Keratinocyte (primary cell): ENCODE measurements at regions not wholly inside any gene's neighbourhood (a gene's known extent, or its start where the extent isn't known, plus 50 kb on each side); places are given as distances from the start of the nearest gene placed in this dataset.

ENCODE experiments used
- EZH2 ChIP-seq: IDR thresholded peaks from one replicate; pipeline ENCODE4 v1.6.1; 2012; ENCODE audit warnings: inconsistent platforms, mild to moderate bottlenecking, low read length, moderate library complexity
- TF ChIP-seq, protein P1 (sequence below), 3 experiments: IDR thresholded peaks in 1 of 3; conservative IDR thresholded peaks in 1 of 3; optimal IDR thresholded peaks in 1 of 3; 2 replicates in 2 of 3; 3 replicates in 1 of 3; pipeline versions ENCODE3 to v1.5.1; 2011; ENCODE audit warnings: low read length in 3 of 3, mild to moderate bottlenecking in 3 of 3, moderate library complexity in 2 of 3, control low read depth in 1 of 3, inconsistent platforms in 1 of 3; ENCODE audit not compliant: insufficient read depth in 2 of 3; ENCODE audit errors: extremely low read depth in 1 of 3

DNA sequence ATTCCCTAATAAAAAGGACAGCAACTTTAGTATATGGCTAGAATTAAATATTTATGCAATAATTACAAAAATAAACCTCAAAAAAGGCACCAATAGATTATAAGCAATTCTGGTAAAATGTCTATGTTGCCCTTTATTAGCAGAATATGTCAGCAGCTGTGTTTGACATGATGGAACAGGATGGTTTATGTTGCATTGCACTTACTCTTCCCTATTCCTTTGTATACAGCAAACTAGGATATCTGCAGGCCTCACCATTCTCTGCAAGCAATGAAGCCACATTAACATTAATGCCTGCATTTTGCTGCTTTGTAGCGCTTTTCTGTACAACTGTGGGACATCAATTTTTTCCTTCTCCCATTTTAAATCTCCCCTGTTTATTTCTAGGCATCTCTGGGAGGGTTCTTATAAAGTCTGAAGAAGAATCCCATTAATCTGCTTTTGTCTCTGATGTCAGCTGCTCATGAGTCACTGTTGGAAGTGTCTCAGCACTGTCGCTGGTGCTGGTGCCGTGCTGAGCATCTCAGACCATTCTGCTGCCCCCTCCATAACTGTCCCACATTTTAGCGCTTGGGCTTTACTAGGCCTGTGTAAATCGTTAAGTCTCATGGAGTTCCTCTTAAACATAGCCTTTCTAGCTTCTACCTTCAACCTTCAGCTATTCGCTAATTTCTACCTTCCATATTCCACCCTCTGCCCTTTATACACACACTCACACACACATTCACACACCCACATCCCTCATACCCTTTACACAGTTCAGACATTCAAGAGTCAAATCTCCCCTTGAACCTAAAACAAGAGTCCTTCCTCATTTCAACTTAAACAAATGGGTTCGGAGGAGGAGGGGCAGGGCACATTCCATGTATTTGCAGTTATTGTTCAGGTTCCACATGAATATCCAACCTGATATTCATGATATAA lies 64.4 kb upstream of the TRHDE start:
- TF ChIP-seq, protein P1, sequence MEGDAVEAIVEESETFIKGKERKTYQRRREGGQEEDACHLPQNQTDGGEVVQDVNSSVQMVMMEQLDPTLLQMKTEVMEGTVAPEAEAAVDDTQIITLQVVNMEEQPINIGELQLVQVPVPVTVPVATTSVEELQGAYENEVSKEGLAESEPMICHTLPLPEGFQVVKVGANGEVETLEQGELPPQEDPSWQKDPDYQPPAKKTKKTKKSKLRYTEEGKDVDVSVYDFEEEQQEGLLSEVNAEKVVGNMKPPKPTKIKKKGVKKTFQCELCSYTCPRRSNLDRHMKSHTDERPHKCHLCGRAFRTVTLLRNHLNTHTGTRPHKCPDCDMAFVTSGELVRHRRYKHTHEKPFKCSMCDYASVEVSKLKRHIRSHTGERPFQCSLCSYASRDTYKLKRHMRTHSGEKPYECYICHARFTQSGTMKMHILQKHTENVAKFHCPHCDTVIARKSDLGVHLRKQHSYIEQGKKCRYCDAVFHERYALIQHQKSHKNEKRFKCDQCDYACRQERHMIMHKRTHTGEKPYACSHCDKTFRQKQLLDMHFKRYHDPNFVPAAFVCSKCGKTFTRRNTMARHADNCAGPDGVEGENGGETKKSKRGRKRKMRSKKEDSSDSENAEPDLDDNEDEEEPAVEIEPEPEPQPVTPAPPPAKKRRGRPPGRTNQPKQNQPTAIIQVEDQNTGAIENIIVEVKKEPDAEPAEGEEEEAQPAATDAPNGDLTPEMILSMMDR (optimal IDR thresholded peaks at IDR 0.05 in 1 of 3, IDR thresholded peaks at IDR 0.05 in 1 of 3, conservative IDR thresholded peaks at IDR 0.05 in 1 of 3; ENCODE audit: extremely low read depth in 1 of 3, insufficient read depth in 2 of 3, low read length in 3 of 3) = no peak
- no peak for TF ChIP-seq EZH2
